ENCODE measurements at regions not wholly inside any gene's neighbourhood (a gene's known extent, or its start where the extent isn't known, plus 50 kb on each side); places are given as distances from the start of the nearest gene placed in this dataset.

DNA sequence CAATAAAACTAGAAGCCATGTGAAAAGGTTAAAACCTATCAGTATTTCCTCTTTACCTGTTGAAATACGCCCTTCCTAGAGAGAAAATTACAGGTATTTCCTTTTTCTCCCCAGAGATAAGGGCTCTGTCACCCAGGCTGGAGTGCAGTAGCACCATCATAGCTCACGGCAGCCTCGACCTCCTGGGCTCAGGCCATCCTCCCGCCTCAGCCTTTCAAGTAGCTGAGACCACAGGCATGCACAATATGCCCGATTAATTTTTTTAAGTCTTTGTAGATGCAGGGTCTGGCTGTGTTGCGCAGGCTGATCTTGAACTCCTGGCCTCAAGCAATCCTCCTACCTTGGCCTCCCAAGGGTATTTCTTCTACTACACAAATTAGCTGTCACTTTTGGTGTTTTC lies 154.4 kb downstream of the HNRNPD start:
- Mint-ChIP-seq H3K27me3 (ENCODE audit: low read depth in 2 of 2) (peaks cover 14 to 16% of the 10 kb centered on the region in 2 donors), H3K36me3 (no peaks in the 10 kb centered on the region), H3K4me3 (no peak overlapping the region), H3K9me3 (no peaks in the 10 kb centered on the region), H3K27ac (no peak overlapping the region), H3K4me1 (peaks cover 5 to 6% of the 10 kb centered on the region in 2 donors)
- Histone ChIP-seq H3K9me3 (ENCODE audit: control insufficient read depth, insufficient read depth, low read length) (no peaks in the 10 kb centered on the region), H3K4me1 (ENCODE audit: control insufficient read depth, insufficient read depth, low read length) (peaks cover 3% of the 10 kb centered on the region), H3K27me3 (ENCODE audit: control insufficient read depth, insufficient read depth, low read length) (no peaks in the 10 kb centered on the region), H3K27ac (ENCODE audit: low read length) (no peak overlapping the region), H3K36me3 (ENCODE audit: control insufficient read depth, insufficient read depth, low read length) (no peaks in the 10 kb centered on the region), H3K4me3 (ENCODE audit: low read length) (no peak overlapping the region)
- WGBS (ENCODE audit: insufficient coverage): 88% methylated on average over 6 of the region's 6 CpGs
- TF ChIP-seq, protein P1, sequence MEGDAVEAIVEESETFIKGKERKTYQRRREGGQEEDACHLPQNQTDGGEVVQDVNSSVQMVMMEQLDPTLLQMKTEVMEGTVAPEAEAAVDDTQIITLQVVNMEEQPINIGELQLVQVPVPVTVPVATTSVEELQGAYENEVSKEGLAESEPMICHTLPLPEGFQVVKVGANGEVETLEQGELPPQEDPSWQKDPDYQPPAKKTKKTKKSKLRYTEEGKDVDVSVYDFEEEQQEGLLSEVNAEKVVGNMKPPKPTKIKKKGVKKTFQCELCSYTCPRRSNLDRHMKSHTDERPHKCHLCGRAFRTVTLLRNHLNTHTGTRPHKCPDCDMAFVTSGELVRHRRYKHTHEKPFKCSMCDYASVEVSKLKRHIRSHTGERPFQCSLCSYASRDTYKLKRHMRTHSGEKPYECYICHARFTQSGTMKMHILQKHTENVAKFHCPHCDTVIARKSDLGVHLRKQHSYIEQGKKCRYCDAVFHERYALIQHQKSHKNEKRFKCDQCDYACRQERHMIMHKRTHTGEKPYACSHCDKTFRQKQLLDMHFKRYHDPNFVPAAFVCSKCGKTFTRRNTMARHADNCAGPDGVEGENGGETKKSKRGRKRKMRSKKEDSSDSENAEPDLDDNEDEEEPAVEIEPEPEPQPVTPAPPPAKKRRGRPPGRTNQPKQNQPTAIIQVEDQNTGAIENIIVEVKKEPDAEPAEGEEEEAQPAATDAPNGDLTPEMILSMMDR (IDR thresholded peaks at IDR 0.05): no peak
- DNase-seq (no peak), ATAC-seq (no peak)
- intact Hi-C loops (cut with micrococcal nuclease): no loop called here

DNA sequence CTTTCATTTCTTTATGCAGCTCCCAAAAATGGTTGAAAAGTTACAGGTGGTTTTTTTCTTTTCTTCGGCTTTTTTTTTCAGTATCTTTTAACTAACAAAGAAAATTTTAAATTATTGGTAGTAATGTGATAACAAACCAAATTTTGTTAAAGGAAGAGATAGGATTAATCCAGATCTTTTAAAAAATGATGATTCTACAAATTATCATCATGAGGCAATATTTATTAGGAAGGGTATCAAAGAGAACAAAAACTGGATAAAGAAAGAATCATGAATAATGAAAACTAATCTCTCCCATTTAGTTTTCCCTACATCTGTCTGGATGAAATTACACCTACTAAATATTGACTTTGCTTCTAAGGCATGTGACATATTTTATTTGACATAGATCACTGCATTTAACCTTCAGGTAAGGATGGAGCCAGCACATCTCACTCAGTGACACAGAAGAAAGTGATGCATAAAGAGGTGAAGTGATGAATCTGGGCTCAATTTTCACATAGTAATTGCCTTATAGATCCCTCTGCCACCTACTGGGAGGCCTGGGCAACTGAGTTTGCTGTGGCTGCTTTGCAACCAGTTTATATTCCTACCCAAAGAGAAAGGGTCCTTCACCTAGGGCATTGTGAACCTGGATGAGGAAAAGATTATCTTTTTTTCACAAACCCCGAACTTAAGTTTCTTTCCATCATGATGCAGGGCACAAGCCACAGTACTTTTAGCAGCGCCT lies 155.6 kb downstream of the HNRNPD start:
- H3K9me3 Mint-ChIP-seq: no peaks in the 10 kb centered on the region
- Histone ChIP-seq H3K36me3 (ENCODE audit: control insufficient read depth, insufficient read depth, low read length) (no peaks in the 10 kb centered on the region), H3K27me3 (ENCODE audit: control insufficient read depth, insufficient read depth, low read length) (no peaks in the 10 kb centered on the region), H3K4me3 (ENCODE audit: low read length) (no peak overlapping the region), H3K27ac (ENCODE audit: low read length) (no peak overlapping the region), H3K9me3 (ENCODE audit: control insufficient read depth, insufficient read depth, low read length) (no peaks in the 10 kb centered on the region), H3K4me1 (ENCODE audit: control insufficient read depth, insufficient read depth, low read length) (no peaks in the 10 kb centered on the region)
- H3K27me3 Mint-ChIP-seq (ENCODE audit: low read depth in 2 of 2): peaks cover 13 to 14% of the 10 kb centered on the region in 2 donors
- intact Hi-C loops (cut with micrococcal nuclease): no loop called here
- no peaks in the 10 kb centered on the region for H3K4me1 Mint-ChIP-seq
- WGBS (ENCODE audit: insufficient coverage): 84% methylated on average over 2 of the region's 3 CpGs
- H3K4me3 Mint-ChIP-seq: no peak overlapping the region
- peak in 1 of 2 donors; percentile 42 for DNase-seq
- H3K36me3 Mint-ChIP-seq: no peaks in the 10 kb centered on the region
- TF ChIP-seq, protein P1 (IDR thresholded peaks at IDR 0.05): no peak
- H3K27ac Mint-ChIP-seq: no peak overlapping the region
- no peak for ATAC-seq

DNA sequence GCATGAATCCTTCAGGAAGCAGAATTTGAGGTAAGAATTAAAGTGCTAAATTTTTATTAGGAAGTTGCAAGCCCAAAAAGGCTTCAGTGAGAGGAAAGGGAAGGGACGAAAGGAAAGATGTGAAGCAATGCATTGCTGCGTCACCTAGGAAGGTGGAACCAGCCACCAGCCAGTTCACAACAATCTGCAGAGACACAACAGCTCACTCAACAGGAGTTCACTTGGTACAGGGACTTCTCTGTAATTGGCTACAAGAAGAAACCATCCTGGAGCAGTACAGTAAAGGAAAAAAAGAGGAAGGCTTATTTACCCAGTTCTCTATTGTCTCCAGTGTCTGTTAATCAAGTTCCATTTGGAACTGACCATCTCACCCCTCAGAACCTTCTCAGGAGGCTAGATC lies 157.6 kb downstream of the HNRNPD start:
- ATAC-seq (no peak), DNase-seq (no peak)
- Histone ChIP-seq H3K36me3 (ENCODE audit: control insufficient read depth, insufficient read depth, low read length) (no peaks in the 10 kb centered on the region), H3K27me3 (ENCODE audit: control insufficient read depth, insufficient read depth, low read length) (no peaks in the 10 kb centered on the region), H3K27ac (ENCODE audit: low read length) (no peak overlapping the region), H3K4me1 (ENCODE audit: control insufficient read depth, insufficient read depth, low read length) (no peaks in the 10 kb centered on the region), H3K4me3 (ENCODE audit: low read length) (no peak overlapping the region), H3K9me3 (ENCODE audit: control insufficient read depth, insufficient read depth, low read length) (no peaks in the 10 kb centered on the region)
- H3K4me1 Mint-ChIP-seq: no peaks in the 10 kb centered on the region
- TF ChIP-seq, protein P1 (IDR thresholded peaks at IDR 0.05): no peak
- H3K4me3 Mint-ChIP-seq: no peak overlapping the region
- H3K27me3 Mint-ChIP-seq (ENCODE audit: low read depth in 2 of 2): peaks cover 15 to 19% of the 10 kb centered on the region in 2 donors
- no peak overlapping the region for H3K27ac Mint-ChIP-seq
- intact Hi-C loops (cut with micrococcal nuclease): no loop called here
- whole genome bisulfite sequencing (ENCODE audit: insufficient coverage): 100% methylated on average over 2 of the region's 2 CpGs
- no peaks in the 10 kb centered on the region for H3K36me3 Mint-ChIP-seq
- H3K9me3 Mint-ChIP-seq: no peaks in the 10 kb centered on the region

DNA sequence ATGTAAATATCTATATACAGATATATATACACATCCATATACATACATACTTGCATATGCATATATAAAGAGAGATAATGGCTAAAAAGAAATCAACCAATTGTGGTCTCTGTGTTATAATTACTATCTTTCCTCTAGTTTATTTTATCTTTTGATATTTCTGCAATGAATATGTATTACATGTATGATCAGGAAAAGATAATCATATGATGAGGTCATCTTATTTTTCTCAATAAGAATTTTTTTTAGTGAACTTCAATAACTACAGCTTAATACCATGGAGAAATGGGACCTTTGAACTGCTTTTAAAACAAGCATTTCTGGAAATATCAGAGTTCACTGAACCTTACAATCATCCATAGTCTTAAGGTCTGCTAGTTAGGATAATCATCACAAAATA lies 158.0 kb downstream of the HNRNPD start:
- Histone ChIP-seq H3K27me3 (ENCODE audit: control insufficient read depth, insufficient read depth, low read length) (no peaks in the 10 kb centered on the region), H3K27ac (ENCODE audit: low read length) (no peak overlapping the region), H3K4me1 (ENCODE audit: control insufficient read depth, insufficient read depth, low read length) (no peaks in the 10 kb centered on the region), H3K4me3 (ENCODE audit: low read length) (no peak overlapping the region), H3K9me3 (ENCODE audit: control insufficient read depth, insufficient read depth, low read length) (no peaks in the 10 kb centered on the region), H3K36me3 (ENCODE audit: control insufficient read depth, insufficient read depth, low read length) (no peaks in the 10 kb centered on the region)
- H3K36me3 Mint-ChIP-seq: no peaks in the 10 kb centered on the region
- TF ChIP-seq, protein P1 (IDR thresholded peaks at IDR 0.05): no peak
- intact Hi-C loops (cut with micrococcal nuclease): no loop called here
- H3K9me3 Mint-ChIP-seq: no peaks in the 10 kb centered on the region
- no peak overlapping the region for H3K27ac Mint-ChIP-seq
- H3K27me3 Mint-ChIP-seq (ENCODE audit: low read depth in 2 of 2): peaks cover 17 to 23% of the 10 kb centered on the region in 2 donors
- no peak overlapping the region for H3K4me3 Mint-ChIP-seq
- ATAC-seq (no peak), DNase-seq (no peak)
- H3K4me1 Mint-ChIP-seq: no peaks in the 10 kb centered on the region

All from natural killer cell (primary cell).